ENCODE measurements at regions not wholly inside any gene's neighbourhood (a gene's known extent, or its start where the extent isn't known, plus 50 kb on each side); places are given as distances from the start of the nearest gene placed in this dataset.

GRCh38 chr2:205877496-205877895, 195.2 kb downstream of the NRP2 start:
- Histone ChIP-seq H3K4me2 (ENCODE audit: extremely low read depth, insufficient read depth, low read length) (no peak overlapping the region), H3K79me2 (ENCODE audit: control insufficient read depth, insufficient read depth, low read length) (no peaks in the 10 kb centered on the region), H2AFZ (ENCODE audit: low read length) (no peak overlapping the region), H3K4me3 (replicated peaks in 1 of 4; ENCODE audit: control extremely low read depth in 1 of 4, insufficient read depth in 1 of 4, low read depth in 3 of 4, low read length in 4 of 4) (no peak overlapping the region), H3K4me1 (ENCODE audit: control insufficient read depth, extremely low read depth, insufficient read depth, low read length) (no peaks in the 10 kb centered on the region), H3K9me3 (ENCODE audit: control insufficient read depth, insufficient read depth, low read depth, low read length) (no peaks in the 10 kb centered on the region), H3K27me3 (ENCODE audit: control insufficient read depth, insufficient read depth, low read length) (peaks cover 5% of the 10 kb centered on the region), H3K9ac (ENCODE audit: insufficient read depth, low read length) (no peak overlapping the region), H4K20me1 (ENCODE audit: control insufficient read depth, extremely low read depth, insufficient read depth, low read length) (no peaks in the 10 kb centered on the region), H3K36me3 (ENCODE audit: control insufficient read depth, insufficient read depth, low read length) (no peaks in the 10 kb centered on the region), H3K27ac (ENCODE audit: insufficient read depth, low read length) (no peak overlapping the region)
- no peak for DNase-seq (ENCODE audit: low read depth in 2 of 2)
- no peak for TF ChIP-seq CTCF (conservative IDR thresholded peaks at IDR 0.05 in 1 of 2, IDR thresholded peaks at IDR 0.05 in 1 of 2; ENCODE audit: low read depth in 1 of 2, low read length in 2 of 2)
- no peak for TF ChIP-seq EZH2 (IDR thresholded peaks at IDR 0.05; ENCODE audit: low read length, missing control alignments)

- H3K79me2 ChIP-seq (ENCODE audit: control insufficient read depth, insufficient read depth, low read length), result no peaks in the 10 kb centered on the region
- no peak overlapping the region for H3K9ac ChIP-seq (ENCODE audit: insufficient read depth, low read length)
Observed at GRCh38 chr2:205876127-205876526, 193.8 kb downstream of the NRP2 start.

GRCh38 chr2:205872716-205873115, 190.4 kb downstream of the NRP2 start:
- Histone ChIP-seq H3K27me3 (ENCODE audit: control insufficient read depth, insufficient read depth, low read length) (no peaks in the 10 kb centered on the region), H3K4me1 (ENCODE audit: control insufficient read depth, extremely low read depth, insufficient read depth, low read length) (no peaks in the 10 kb centered on the region), H3K4me3 (replicated peaks in 1 of 4; ENCODE audit: control extremely low read depth in 1 of 4, insufficient read depth in 1 of 4, low read depth in 3 of 4, low read length in 4 of 4) (no peak overlapping the region), H4K20me1 (ENCODE audit: control insufficient read depth, extremely low read depth, insufficient read depth, low read length) (no peaks in the 10 kb centered on the region), H3K27ac (ENCODE audit: insufficient read depth, low read length) (no peak overlapping the region), H3K4me2 (ENCODE audit: extremely low read depth, insufficient read depth, low read length) (no peak overlapping the region), H3K9me3 (ENCODE audit: control insufficient read depth, insufficient read depth, low read depth, low read length) (no peaks in the 10 kb centered on the region), H3K79me2 (ENCODE audit: control insufficient read depth, insufficient read depth, low read length) (no peaks in the 10 kb centered on the region), H2AFZ (ENCODE audit: low read length) (no peak overlapping the region), H3K9ac (ENCODE audit: insufficient read depth, low read length) (no peak overlapping the region), H3K36me3 (ENCODE audit: control insufficient read depth, insufficient read depth, low read length) (no peaks in the 10 kb centered on the region)
- TF ChIP-seq EZH2 (IDR thresholded peaks at IDR 0.05; ENCODE audit: low read length, missing control alignments) (no peak), CTCF (conservative IDR thresholded peaks at IDR 0.05 in 1 of 2, IDR thresholded peaks at IDR 0.05 in 1 of 2; ENCODE audit: low read depth in 1 of 2, low read length in 2 of 2) (no peak)
- no peak for DNase-seq (ENCODE audit: low read depth in 2 of 2)

More at GRCh38 chr2:205876127-205876526, 193.8 kb downstream of the NRP2 start:
- Histone ChIP-seq H3K9me3 (ENCODE audit: control insufficient read depth, insufficient read depth, low read depth, low read length) (no peaks in the 10 kb centered on the region), H3K27ac (ENCODE audit: insufficient read depth, low read length) (no peak overlapping the region), H3K27me3 (ENCODE audit: control insufficient read depth, insufficient read depth, low read length) (peaks cover 5% of the 10 kb centered on the region), H4K20me1 (ENCODE audit: control insufficient read depth, extremely low read depth, insufficient read depth, low read length) (no peaks in the 10 kb centered on the region), H2AFZ (ENCODE audit: low read length) (no peak overlapping the region), H3K4me1 (ENCODE audit: control insufficient read depth, extremely low read depth, insufficient read depth, low read length) (no peaks in the 10 kb centered on the region), H3K36me3 (ENCODE audit: control insufficient read depth, insufficient read depth, low read length) (no peaks in the 10 kb centered on the region), H3K4me3 (replicated peaks in 1 of 4; ENCODE audit: control extremely low read depth in 1 of 4, insufficient read depth in 1 of 4, low read depth in 3 of 4, low read length in 4 of 4) (no peak overlapping the region), H3K4me2 (ENCODE audit: extremely low read depth, insufficient read depth, low read length) (no peak overlapping the region)
- DNase-seq (ENCODE audit: low read depth in 2 of 2), result no peak
- TF ChIP-seq CTCF (conservative IDR thresholded peaks at IDR 0.05 in 1 of 2, IDR thresholded peaks at IDR 0.05 in 1 of 2; ENCODE audit: low read depth in 1 of 2, low read length in 2 of 2) (no peak), EZH2 (IDR thresholded peaks at IDR 0.05; ENCODE audit: low read length, missing control alignments) (no peak)

Measured in fibroblast of lung (primary cell).